H1 (cell line): ENCODE measurements at regions not wholly inside any gene's neighbourhood (a gene's known extent, or its start where the extent isn't known, plus 50 kb on each side); places are given as distances from the start of the nearest gene placed in this dataset.

Source experiments
- CTCF ChIA-PET: fragments of 300-600 bp; sonication (Branson Sonifier 250); formaldehyde crosslinking; loops from one replicate; lab custom pipeline; 2021; ENCODE audit not compliant: partially characterized antibody; lab: Charles Lee
- POLR2A ChIA-PET: fragments of 300-600 bp; sonication (Branson Sonifier 250); formaldehyde crosslinking; loops from one replicate; lab custom pipeline; 2021; ENCODE audit warnings: inconsistent platforms; ENCODE audit not compliant: partially characterized antibody; lab: Charles Lee
- DNase-seq, 2 experiments: peaks; one replicate each; pipeline versions ENCODE4 v3.0.0 to v3.0.0-alpha.2; 2010 to 2022; ENCODE audit warnings: low spot score in 2 of 2, low read depth in 1 of 2, mixed read lengths in 1 of 2
- FAIRE-seq: peaks from 2 replicates; lab custom pipeline; 2011; peaks lifted over from hg19 to GRCh38; lab: Jason Lieb, UNC
- H2AFZ ChIP-seq: 2 replicates; pipeline ENCODE4 v1.8.1; 2012; ENCODE audit warnings: low read length, inconsistent platforms
- H2AK5ac ChIP-seq: 2 replicates; pipeline ENCODE4 v1.6.1; 2013; ENCODE audit warnings: low read depth, low read length
- H2BK120ac ChIP-seq: replicated peaks from 2 replicates; pipeline ENCODE3; 2013; ENCODE audit warnings: low read depth, low read length, inconsistent platforms
- H2BK12ac ChIP-seq: 2 replicates; pipeline ENCODE4 v1.6.1; 2013; ENCODE audit warnings: low read depth, low read length
- H2BK15ac ChIP-seq: 2 replicates; pipeline ENCODE4 v1.6.1; 2013; ENCODE audit warnings: low read length
- H2BK20ac ChIP-seq: 2 replicates; pipeline ENCODE4 v1.6.1; 2013; ENCODE audit warnings: low read length
- H2BK5ac ChIP-seq: 2 replicates; pipeline ENCODE4 v1.6.1; 2013; ENCODE audit warnings: low read depth, low read length
- H3K14ac ChIP-seq: 2 replicates; pipeline ENCODE4 v1.6.1; 2013; ENCODE audit warnings: inconsistent platforms; ENCODE audit not compliant: insufficient read length
- H3K18ac ChIP-seq: 2 replicates; pipeline ENCODE4 v1.6.1; 2013; ENCODE audit warnings: low read length; ENCODE audit errors: extremely low read depth
- H3K23ac ChIP-seq: 2 replicates; pipeline ENCODE4 v1.6.1; 2013; ENCODE audit warnings: inconsistent platforms; ENCODE audit not compliant: insufficient read length
- H3K23me2 ChIP-seq: 2 replicates; pipeline ENCODE4 v1.6.1; 2013; ENCODE audit warnings: low read depth, low read length
- H3K27ac ChIP-seq: 2 replicates; pipeline ENCODE4 v1.6.1; 2011; ENCODE audit warnings: low read depth, low read length, inconsistent platforms
- H3K27me3 ChIP-seq, 4 experiments: replicated peaks in 1 of 4; 1 replicate in 1 of 4; 2 replicates in 3 of 4; pipeline versions ENCODE4 v1.6.1 to v1.8.1; 2011 to 2013; ENCODE audit warnings: low read length in 3 of 4, mild to moderate bottlenecking in 3 of 4, inconsistent platforms in 2 of 4, mixed read lengths in 2 of 4, moderate library complexity in 1 of 4; ENCODE audit not compliant: control insufficient read depth in 3 of 4, insufficient read depth in 3 of 4; ENCODE audit errors: extremely low read depth in 1 of 4
- H3K36me3 ChIP-seq, 4 experiments: 2 replicates each; pipeline versions ENCODE4 v1.6.1 to v1.8.1; 2011 to 2013; ENCODE audit warnings: mild to moderate bottlenecking in 4 of 4, low read length in 3 of 4, moderate library complexity in 2 of 4, control low read depth in 1 of 4, inconsistent platforms in 1 of 4; ENCODE audit not compliant: insufficient read depth in 4 of 4, control insufficient read depth in 2 of 4
- H3K4ac ChIP-seq: replicated peaks from 2 replicates; pipeline ENCODE3; 2013; ENCODE audit warnings: low read length, low read depth, mixed read lengths, inconsistent platforms; ENCODE audit not compliant: insufficient read length
- H3K4me1 ChIP-seq, 4 experiments: replicated peaks in 1 of 4; 1 replicate in 1 of 4; 2 replicates in 3 of 4; pipeline versions ENCODE4 v1.6.1 to v1.8.1; 2011 to 2013; ENCODE audit warnings: low read length in 3 of 4, inconsistent platforms in 2 of 4, mixed read lengths in 1 of 4; ENCODE audit not compliant: insufficient read depth in 4 of 4, control insufficient read depth in 3 of 4
- H3K4me2 ChIP-seq, 2 experiments: 2 replicates each; pipeline versions ENCODE4 v1.6.1 to v1.8.1; 2011 to 2013; ENCODE audit warnings: low read depth in 2 of 2, low read length in 2 of 2, control low read depth in 1 of 2, inconsistent platforms in 1 of 2, mild to moderate bottlenecking in 1 of 2; ENCODE audit not compliant: insufficient read depth in 1 of 2
- H3K4me3 ChIP-seq, 4 experiments: fragments of 200-600, 300-600 bp in 1 of 4; sonication (generic), shearing (Covaris generic), sonication (Bioruptor Twin) in 1 of 4; 2 replicates each; pipeline versions ENCODE4 v1.5.1 to v1.8.1; 2011 to 2016; ENCODE audit warnings: low read length in 4 of 4, low read depth in 3 of 4, control low read depth in 2 of 4, inconsistent platforms in 2 of 4, mild to moderate bottlenecking in 2 of 4, mixed read lengths in 1 of 4, moderate library complexity in 1 of 4; ENCODE audit not compliant: insufficient read depth in 2 of 4; ENCODE audit errors: extremely low read depth in 1 of 4
- H3K56ac ChIP-seq: replicated peaks from 2 replicates; pipeline ENCODE3; 2013; ENCODE audit warnings: low read depth, mild to moderate bottlenecking, mixed read lengths, low read length, inconsistent platforms; ENCODE audit not compliant: insufficient read length
- H3K79me1 ChIP-seq: 2 replicates; pipeline ENCODE4 v1.6.1; 2013; ENCODE audit warnings: low read depth, low read length, control low read depth
- H3K79me2 ChIP-seq, 2 experiments: 2 replicates each; pipeline versions ENCODE4 v1.6.1 to v1.8.1; 2012 to 2013; ENCODE audit warnings: low read length in 2 of 2, mild to moderate bottlenecking in 2 of 2, inconsistent platforms in 1 of 2; ENCODE audit not compliant: insufficient read depth in 2 of 2, control insufficient read depth in 1 of 2
- H3K9ac ChIP-seq, 4 experiments: replicated peaks in 1 of 4; 1 replicate in 1 of 4; 2 replicates in 3 of 4; pipeline versions ENCODE4 v1.6.1 to v1.8.1; 2011 to 2013; ENCODE audit warnings: low read depth in 3 of 4, low read length in 3 of 4, control low read depth in 2 of 4, mild to moderate bottlenecking in 2 of 4, moderate library complexity in 2 of 4, inconsistent platforms in 1 of 4; ENCODE audit errors: extremely low read depth in 1 of 4
- H3K9me3 ChIP-seq, 2 experiments: 2 replicates each; pipeline versions ENCODE4 v1.6.1 to v1.8.1; 2012 to 2013; ENCODE audit warnings: mild to moderate bottlenecking in 2 of 2, moderate library complexity in 2 of 2, control low read depth in 1 of 2, inconsistent platforms in 1 of 2, low read depth in 1 of 2, low read length in 1 of 2, mixed read lengths in 1 of 2; ENCODE audit not compliant: insufficient read depth in 2 of 2
- H4K20me1 ChIP-seq, 2 experiments: replicated peaks in 1 of 2; 2 replicates each; pipeline versions ENCODE3 to v1.8.1; 2011 to 2013; ENCODE audit warnings: inconsistent platforms in 2 of 2, low read length in 2 of 2, mild to moderate bottlenecking in 1 of 2; ENCODE audit not compliant: insufficient read depth in 2 of 2, control insufficient read depth in 1 of 2
- H4K5ac ChIP-seq: 2 replicates; pipeline ENCODE4 v1.6.1; 2013; ENCODE audit warnings: low read length, low read depth, mixed read lengths, inconsistent platforms; ENCODE audit not compliant: insufficient read length
- H4K8ac ChIP-seq: 2 replicates; pipeline ENCODE4 v1.8.0; 2013; ENCODE audit warnings: mild to moderate bottlenecking, moderate library complexity, low read length, inconsistent platforms; ENCODE audit not compliant: insufficient read depth; ENCODE audit errors: extremely low read depth
- H4K91ac ChIP-seq: replicated peaks from 2 replicates; pipeline ENCODE3; 2013; ENCODE audit warnings: low read length, mixed read lengths, inconsistent platforms; ENCODE audit not compliant: insufficient read length
- ASH2L ChIP-seq: fragments of 200-600, 300-600 bp; sonication (generic); IDR thresholded peaks from one replicate; pipeline ENCODE4 v1.7.1; 2017; ENCODE audit warnings: low read length
- BACH1 ChIP-seq: IDR thresholded peaks from 2 replicates; pipeline ENCODE4 v1.6.1; 2012; ENCODE audit warnings: low read length, improper control_type of control experiment
- CBX8 ChIP-seq: fragments of 300-800, 300-1000 bp; sonication (generic); IDR thresholded peaks from 2 replicates; pipeline ENCODE4 v1.7.1; 2016; ENCODE audit warnings: low read depth, low read length, borderline replicate concordance
- EZH2 ChIP-seq: fragments of 200-600 bp; sonication (generic); IDR thresholded peaks from 2 replicates; pipeline ENCODE4 v1.7.1; 2012; ENCODE audit warnings: low read depth, mild to moderate bottlenecking, moderate library complexity, low read length, inconsistent platforms; ENCODE audit not compliant: severe bottlenecking
- HDAC2 ChIP-seq, 2 experiments: fragments of 300-600 bp in 1 of 2; sonication (generic) in 1 of 2; IDR thresholded peaks; 2 replicates each; pipeline ENCODE4 v1.6.1; 2011 to 2012; ENCODE audit warnings: low read depth in 2 of 2, low read length in 2 of 2, mild to moderate bottlenecking in 2 of 2, moderate library complexity in 2 of 2, borderline replicate concordance in 1 of 2, inconsistent platforms in 1 of 2
- MAFK ChIP-seq: IDR thresholded peaks from 2 replicates; pipeline ENCODE4 v1.6.1; 2012; ENCODE audit warnings: low read depth, mild to moderate bottlenecking, improper control_type of control experiment, low read length
- NANOG ChIP-seq: IDR thresholded peaks from 2 replicates; pipeline ENCODE4 v1.6.1; 2011; ENCODE audit warnings: low read length, low read depth, mild to moderate bottlenecking, inconsistent platforms; ENCODE audit not compliant: insufficient read depth, poor library complexity, severe bottlenecking
- POU5F1 ChIP-seq: IDR thresholded peaks from 2 replicates; pipeline ENCODE4 v1.6.1; 2011; ENCODE audit warnings: low read depth, mild to moderate bottlenecking, low read length, moderate library complexity
- RBBP5 ChIP-seq: IDR thresholded peaks from 2 replicates; pipeline ENCODE4 v1.7.1; 2012; ENCODE audit warnings: low read depth, mild to moderate bottlenecking, inconsistent platforms, low read length, moderate library complexity, borderline replicate concordance
- SIRT6 ChIP-seq: IDR thresholded peaks from one replicate; pipeline ENCODE4 v1.7.1; 2012; ENCODE audit warnings: low read length, inconsistent platforms
- SP2 ChIP-seq: IDR thresholded peaks from 2 replicates; pipeline ENCODE4 v1.6.1; 2012; ENCODE audit warnings: mild to moderate bottlenecking, low read length, inconsistent platforms
- TEAD4 ChIP-seq: IDR thresholded peaks from 2 replicates; pipeline ENCODE4 v1.6.1; 2012; ENCODE audit warnings: low read depth, low read length, inconsistent platforms, mixed read lengths
- WGBS, 2 experiments: shearing (Covaris generic) in 1 of 2; methylation state at CpG; one replicate each; pipeline versions ENCODE4 v1.1.6 to v1.1.7; 2013 to 2015; ENCODE audit warnings: low lambda C conversion rate in 2 of 2, mixed read lengths in 2 of 2, inconsistent platforms in 1 of 2, low coverage in 1 of 2, missing lambda C conversion rate in 1 of 2; ENCODE audit not compliant: insufficient replicate concordance in 2 of 2, insufficient coverage in 1 of 2, insufficient read length in 1 of 2; ENCODE audit errors: extremely low coverage in 1 of 2, missing lambda C conversion rate in 1 of 2; 5-methylcytosine and 5-hydroxymethylcytosine counted together
- TF ChIP-seq, protein P1 (sequence below): IDR thresholded peaks from 2 replicates; pipeline ENCODE4 v1.6.1; 2012; ENCODE audit warnings: inconsistent platforms

GRCh38 chr14:101464984-101465794 lies 96.1 kb upstream of the DIO3 start:
- Histone ChIP-seq H3K79me1 (no peaks in the 10 kb centered on the region), H3K4me3 (no peak overlapping the region), H3K27me3 (peaks cover 3 to 19% (median 14%) of the 10 kb centered on the region in 4 experiments), H3K79me2 (no peaks in the 10 kb centered on the region), H3K4ac (no peak overlapping the region), H3K9ac (no peak overlapping the region), H4K20me1 (peaks cover 1 to 5% of the 10 kb centered on the region in 2 experiments), H2BK12ac (no peak overlapping the region), H3K18ac (no peak overlapping the region), H3K14ac (no peak overlapping the region), H4K5ac (no peak overlapping the region), H2BK5ac (no peak overlapping the region), H4K8ac (no peak overlapping the region), H3K23me2 (peaks cover 5% of the 10 kb centered on the region; the same call in 1 of the 2 replicates), H3K4me1 (no peaks in the 10 kb centered on the region), H2AFZ (no peak overlapping the region), H3K27ac (no peak overlapping the region), H3K23ac (no peak overlapping the region), H3K36me3 (no peaks in the 10 kb centered on the region), H3K56ac (no peak overlapping the region), H4K91ac (no peak overlapping the region), H3K4me2 (no peak overlapping the region), H2BK120ac (no peak overlapping the region), H2AK5ac (no peak overlapping the region), H3K9me3 (no peaks in the 10 kb centered on the region), H2BK15ac (no peak overlapping the region), H2BK20ac (no peak overlapping the region)
- POLR2A ChIA-PET: no interaction called here
- FAIRE-seq: no peak
- DNase-seq: peak in 1 of 2 experiments; percentile 33
- CTCF ChIA-PET: no interaction called here
- 82% methylated on average over 14 of the region's 14 CpGs; no CpG with 5 or more reads in 1 of the 2 experiments for WGBS, 2 experiments
- TF ChIP-seq MAFK (no peak), SP2 (no peak), SIRT6 (no peak), NANOG (no peak), HDAC2 (IDR thresholded peaks at IDR 0.05; ENCODE audit: borderline replicate concordance in 1 of 2, low read depth in 2 of 2, low read length in 2 of 2) (no peak), POU5F1 (no peak), EZH2 (no peak), ASH2L (no peak), RBBP5 (no peak), TEAD4 (no peak), BACH1 (no peak), CBX8 (no peak)
- TF ChIP-seq, protein P1, sequence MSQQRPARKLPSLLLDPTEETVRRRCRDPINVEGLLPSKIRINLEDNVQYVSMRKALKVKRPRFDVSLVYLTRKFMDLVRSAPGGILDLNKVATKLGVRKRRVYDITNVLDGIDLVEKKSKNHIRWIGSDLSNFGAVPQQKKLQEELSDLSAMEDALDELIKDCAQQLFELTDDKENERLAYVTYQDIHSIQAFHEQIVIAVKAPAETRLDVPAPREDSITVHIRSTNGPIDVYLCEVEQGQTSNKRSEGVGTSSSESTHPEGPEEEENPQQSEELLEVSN: no peak
